ENCODE measurements at regions not wholly inside any gene's neighbourhood (a gene's known extent, or its start where the extent isn't known, plus 50 kb on each side); places are given as distances from the start of the nearest gene placed in this dataset.
A peak's percentile ranks its signal among the peaks of the same experiment; 100 is the strongest.

DNA sequence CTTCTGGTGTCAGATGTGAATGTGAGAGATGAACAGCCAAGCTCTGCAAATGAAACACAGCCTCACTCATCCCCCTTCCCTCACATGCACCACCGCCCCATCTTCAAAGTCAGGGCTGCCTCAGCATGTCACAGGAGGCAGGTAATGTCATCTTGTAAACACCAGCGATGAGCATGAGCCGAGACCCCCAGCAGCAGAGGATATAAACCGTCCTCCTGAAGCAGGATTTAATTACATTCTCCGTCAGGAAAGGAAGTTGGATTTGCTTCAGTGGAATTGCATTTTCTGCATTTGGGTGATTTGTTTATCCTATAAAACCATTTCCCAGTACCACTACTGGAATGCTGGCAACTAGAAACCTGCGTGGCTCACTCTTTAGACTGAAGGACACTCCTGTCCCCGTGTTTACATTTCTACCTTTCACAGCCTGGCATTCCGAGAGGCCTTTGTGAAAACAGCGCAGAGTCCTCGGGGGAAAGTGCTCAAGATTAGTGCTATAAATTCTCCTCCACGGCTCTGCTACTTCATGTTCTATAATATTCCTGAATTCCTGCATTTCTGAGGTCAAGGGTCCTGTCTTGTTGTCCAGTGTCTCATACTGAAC, 619.2 kb downstream of the IRS1 start:
- Histone ChIP-seq H3K27me3 (ENCODE audit: control insufficient read depth, insufficient read depth, low read length) (no peaks in the 10 kb centered on the region), H3K9ac (ENCODE audit: low read length in 3 of 3) (no peak overlapping the region), H3K4me1 (ENCODE audit: control insufficient read depth in 2 of 3, insufficient read depth in 2 of 3, low read depth in 1 of 3, low read length in 3 of 3) (no peaks in the 10 kb centered on the region), H3K27ac (ENCODE audit: low read depth in 2 of 2, low read length in 2 of 2) (no peak overlapping the region), H3K9me3 (ENCODE audit: control insufficient read depth in 2 of 3, insufficient read depth in 1 of 3, low read length in 3 of 3) (peaks cover 0 to 8% (median 4%) of the 10 kb centered on the region in 3 donors), H3K4me3 (ENCODE audit: low read length in 3 of 3) (no peak overlapping the region), H3K36me3 (ENCODE audit: control insufficient read depth in 2 of 3, insufficient read depth in 3 of 3, low read length in 3 of 3) (peaks cover 0 to 3% (median 0%) of the 10 kb centered on the region in 3 donors)
- no peak for FAIRE-seq
- intact Hi-C loops (cut with DNase I), result no loop called here
- peak in 4 of 5 donors; percentile 60 to 85 (median 69) for DNase-seq
- TF ChIP-seq, protein P1, sequence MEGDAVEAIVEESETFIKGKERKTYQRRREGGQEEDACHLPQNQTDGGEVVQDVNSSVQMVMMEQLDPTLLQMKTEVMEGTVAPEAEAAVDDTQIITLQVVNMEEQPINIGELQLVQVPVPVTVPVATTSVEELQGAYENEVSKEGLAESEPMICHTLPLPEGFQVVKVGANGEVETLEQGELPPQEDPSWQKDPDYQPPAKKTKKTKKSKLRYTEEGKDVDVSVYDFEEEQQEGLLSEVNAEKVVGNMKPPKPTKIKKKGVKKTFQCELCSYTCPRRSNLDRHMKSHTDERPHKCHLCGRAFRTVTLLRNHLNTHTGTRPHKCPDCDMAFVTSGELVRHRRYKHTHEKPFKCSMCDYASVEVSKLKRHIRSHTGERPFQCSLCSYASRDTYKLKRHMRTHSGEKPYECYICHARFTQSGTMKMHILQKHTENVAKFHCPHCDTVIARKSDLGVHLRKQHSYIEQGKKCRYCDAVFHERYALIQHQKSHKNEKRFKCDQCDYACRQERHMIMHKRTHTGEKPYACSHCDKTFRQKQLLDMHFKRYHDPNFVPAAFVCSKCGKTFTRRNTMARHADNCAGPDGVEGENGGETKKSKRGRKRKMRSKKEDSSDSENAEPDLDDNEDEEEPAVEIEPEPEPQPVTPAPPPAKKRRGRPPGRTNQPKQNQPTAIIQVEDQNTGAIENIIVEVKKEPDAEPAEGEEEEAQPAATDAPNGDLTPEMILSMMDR (IDR thresholded peaks at IDR 0.05; ENCODE audit: borderline replicate concordance, extremely low read depth, insufficient read depth), result no peak

DNA sequence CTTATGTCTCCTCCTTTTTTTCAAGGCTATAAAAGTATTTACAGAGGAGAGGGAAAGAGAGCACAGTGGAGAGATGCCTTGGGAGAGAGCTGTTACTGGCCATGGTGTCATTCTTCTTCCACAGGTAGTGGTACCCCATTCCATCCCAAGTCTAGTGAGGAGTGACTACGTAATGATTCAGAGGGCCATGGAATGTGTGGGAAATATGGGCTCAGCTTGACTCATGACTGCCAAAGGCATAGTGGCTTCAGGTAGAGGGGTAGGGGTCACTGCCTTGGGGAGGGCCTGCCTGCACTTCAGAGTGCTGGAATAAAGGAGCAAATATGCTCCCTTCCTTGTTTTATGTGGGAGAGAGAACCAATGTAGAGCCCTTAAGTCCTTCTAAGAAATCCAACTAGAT, 620.6 kb downstream of the IRS1 start:
- Histone ChIP-seq H3K27me3 (ENCODE audit: control insufficient read depth, insufficient read depth, low read length) (no peaks in the 10 kb centered on the region), H3K9ac (ENCODE audit: low read length in 3 of 3) (no peak overlapping the region), H3K4me1 (ENCODE audit: control insufficient read depth in 2 of 3, insufficient read depth in 2 of 3, low read depth in 1 of 3, low read length in 3 of 3) (no peaks in the 10 kb centered on the region), H3K4me3 (ENCODE audit: low read length in 3 of 3) (no peak overlapping the region), H3K36me3 (ENCODE audit: control insufficient read depth in 2 of 3, insufficient read depth in 3 of 3, low read length in 3 of 3) (peaks cover 0 to 3% (median 0%) of the 10 kb centered on the region in 3 donors), H3K27ac (ENCODE audit: low read depth in 2 of 2, low read length in 2 of 2) (no peak overlapping the region), H3K9me3 (ENCODE audit: control insufficient read depth in 2 of 3, insufficient read depth in 1 of 3, low read length in 3 of 3) (peaks cover 0 to 8% (median 4%) of the 10 kb centered on the region in 3 donors)
- TF ChIP-seq, protein P1 (IDR thresholded peaks at IDR 0.05; ENCODE audit: borderline replicate concordance, extremely low read depth, insufficient read depth), result no peak
- DNase-seq (no peak), FAIRE-seq (no peak)
- intact Hi-C loops (cut with DNase I), result no loop called here

DNA sequence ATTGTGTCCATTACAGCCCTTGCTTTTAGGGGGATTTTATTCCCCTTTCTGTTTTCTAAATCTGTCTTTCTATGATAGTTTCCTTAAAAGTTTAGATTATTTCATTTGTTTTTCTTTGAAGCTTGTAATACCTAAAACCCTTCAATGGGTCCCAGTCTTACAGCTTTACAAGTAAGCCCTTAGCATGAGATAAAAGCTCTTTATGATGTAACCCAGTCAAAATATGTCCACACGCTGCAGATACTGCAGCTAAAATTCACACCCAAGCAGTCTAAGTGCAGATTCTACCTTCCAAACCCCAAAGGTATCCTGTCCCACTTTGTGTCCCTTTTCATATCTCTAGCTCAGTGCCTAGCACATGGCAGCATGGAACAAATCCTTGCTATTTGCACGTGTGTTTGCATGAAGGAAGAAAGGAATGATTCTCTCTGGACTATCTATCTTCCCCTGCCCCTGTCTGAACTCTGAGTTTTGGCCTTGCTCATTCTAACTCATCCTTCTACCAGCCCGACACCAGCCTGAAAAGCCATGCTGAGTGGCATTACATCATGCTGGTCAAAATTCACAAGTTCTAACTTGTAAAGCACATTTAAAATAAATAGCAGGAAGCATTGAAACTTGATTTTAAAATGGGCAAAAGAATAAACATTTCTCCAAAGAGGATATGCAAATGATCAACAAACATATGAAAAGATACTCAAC, 623.2 kb downstream of the IRS1 start:
- intact Hi-C loops (cut with DNase I), result no loop called here
- Histone ChIP-seq H3K9ac (ENCODE audit: low read length in 3 of 3) (no peak overlapping the region), H3K36me3 (ENCODE audit: control insufficient read depth in 2 of 3, insufficient read depth in 3 of 3, low read length in 3 of 3) (peaks cover 0 to 3% (median 0%) of the 10 kb centered on the region in 3 donors), H3K27ac (ENCODE audit: low read depth in 2 of 2, low read length in 2 of 2) (no peak overlapping the region), H3K27me3 (ENCODE audit: control insufficient read depth, insufficient read depth, low read length) (no peaks in the 10 kb centered on the region), H3K9me3 (ENCODE audit: control insufficient read depth in 2 of 3, insufficient read depth in 1 of 3, low read length in 3 of 3) (peaks cover 0 to 8% (median 4%) of the 10 kb centered on the region in 3 donors), H3K4me1 (ENCODE audit: control insufficient read depth in 2 of 3, insufficient read depth in 2 of 3, low read depth in 1 of 3, low read length in 3 of 3) (no peaks in the 10 kb centered on the region), H3K4me3 (ENCODE audit: low read length in 3 of 3) (no peak overlapping the region)
- DNase-seq, result no peak
- no peak for FAIRE-seq
- TF ChIP-seq, protein P1 (IDR thresholded peaks at IDR 0.05; ENCODE audit: borderline replicate concordance, extremely low read depth, insufficient read depth), result no peak
